T-helper 2 cell treated with Interferon-gamma antibody and Interleukin-4, amounts not matched to agents 5 μg/mL and 100 μg/mL, for 36 hours (primary cell): ENCODE measurements at regions not wholly inside any gene's neighbourhood (a gene's known extent, or its start where the extent isn't known, plus 50 kb on each side); places are given as distances from the start of the nearest gene placed in this dataset.
"Not testable (repeated sequence)": the region's sequence is repeated elsewhere in the genome, so short reads cannot be mapped to it uniquely, and the experiment has no call there.

ENCODE experiments used
- DNase-seq: peaks from one replicate; pipeline ENCODE4 v3.0.0; 2021; ENCODE audit warnings: low spot score
- H3K27ac Mint-ChIP-seq: one replicate; pipeline ENCODE4 v1.8.0; 2021; ENCODE audit warnings: mild to moderate bottlenecking, mixed read lengths
- H3K27me3 Mint-ChIP-seq: one replicate; pipeline ENCODE4 v1.8.0; 2021; ENCODE audit warnings: low read depth, mixed read lengths
- H3K36me3 Mint-ChIP-seq: one replicate; pipeline ENCODE4 v1.8.0; 2021; ENCODE audit warnings: low read depth, mixed read lengths
- H3K4me1 Mint-ChIP-seq: one replicate; pipeline ENCODE4 v1.8.0; 2021; ENCODE audit warnings: low read depth, mixed read lengths
- H3K4me3 Mint-ChIP-seq: one replicate; pipeline ENCODE4 v1.8.0; 2022; ENCODE audit warnings: mild to moderate bottlenecking, moderate library complexity, mixed read lengths
- H3K9me3 Mint-ChIP-seq: one replicate; pipeline ENCODE4 v1.8.0; 2021; ENCODE audit warnings: mixed read lengths

- H3K4me1 Mint-ChIP-seq, H3K27ac Mint-ChIP-seq, H3K9me3 Mint-ChIP-seq, DNase-seq, H3K4me3 Mint-ChIP-seq, H3K36me3 Mint-ChIP-seq, H3K27me3 Mint-ChIP-seq: not testable (repeated sequence)
These were observed 319.2 kb downstream of the SPATA31A1 start for GRCh38 chr9:39674437-39675210.

DNA sequence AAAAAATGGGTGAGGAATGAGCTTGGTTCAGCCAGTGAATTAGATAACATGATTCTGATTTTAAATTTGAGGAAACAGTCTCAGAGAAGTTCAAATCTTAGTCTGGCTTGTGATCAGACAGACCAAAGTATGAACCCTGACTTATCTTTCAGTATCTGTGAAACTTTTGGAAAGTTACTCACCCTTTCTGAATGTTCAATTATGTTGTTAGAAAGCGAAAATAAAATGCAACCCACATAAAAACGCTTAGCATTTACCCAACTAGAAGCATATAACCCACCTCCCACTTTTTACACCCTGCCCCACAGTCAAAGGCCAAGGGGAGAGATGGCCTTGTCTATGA, 319.7 kb downstream of the SPATA31A1 start:
- not testable (repeated sequence) for H3K27me3 Mint-ChIP-seq, H3K27ac Mint-ChIP-seq

GRCh38 chr9:39678534-39679263, 323.2 kb downstream of the SPATA31A1 start:
- H3K36me3 Mint-ChIP-seq, H3K27me3 Mint-ChIP-seq, H3K9me3 Mint-ChIP-seq, H3K27ac Mint-ChIP-seq, H3K4me3 Mint-ChIP-seq, DNase-seq, H3K4me1 Mint-ChIP-seq: not testable (repeated sequence)

More for the DNA sequence above, 319.7 kb downstream of the SPATA31A1 start:
- not testable (repeated sequence) for H3K36me3 Mint-ChIP-seq, H3K4me1 Mint-ChIP-seq, H3K9me3 Mint-ChIP-seq, DNase-seq, H3K4me3 Mint-ChIP-seq

- H3K4me3 Mint-ChIP-seq, H3K27me3 Mint-ChIP-seq, H3K36me3 Mint-ChIP-seq, H3K9me3 Mint-ChIP-seq, H3K4me1 Mint-ChIP-seq, H3K27ac Mint-ChIP-seq, DNase-seq: not testable (repeated sequence)
These were observed 325.4 kb downstream of the SPATA31A1 start for GRCh38 chr9:39680694-39681401.

DNA sequence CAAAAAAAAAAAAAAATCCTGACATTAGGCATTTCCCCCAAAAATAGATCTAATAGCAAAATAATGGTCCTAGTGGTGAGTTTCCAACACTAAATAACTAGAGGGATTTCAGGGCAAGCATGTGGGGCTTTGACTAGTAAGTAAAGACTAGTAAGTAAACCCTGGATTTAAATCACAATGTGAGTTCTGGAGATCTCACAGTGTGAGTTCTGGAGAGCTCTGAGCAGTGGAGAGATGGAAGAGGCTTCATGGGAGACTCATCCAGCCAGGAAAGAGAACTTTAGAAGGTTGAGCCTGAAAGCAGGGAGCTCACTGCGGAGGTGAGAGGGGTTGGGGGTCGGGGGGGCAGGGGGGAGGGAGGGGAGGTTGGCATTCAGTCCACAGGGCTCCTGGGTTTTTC, 373.4 kb downstream of the SPATA31A1 start:
- not testable (repeated sequence) for H3K27me3 Mint-ChIP-seq, H3K4me1 Mint-ChIP-seq, H3K27ac Mint-ChIP-seq, H3K36me3 Mint-ChIP-seq, DNase-seq, H3K9me3 Mint-ChIP-seq, H3K4me3 Mint-ChIP-seq

DNA sequence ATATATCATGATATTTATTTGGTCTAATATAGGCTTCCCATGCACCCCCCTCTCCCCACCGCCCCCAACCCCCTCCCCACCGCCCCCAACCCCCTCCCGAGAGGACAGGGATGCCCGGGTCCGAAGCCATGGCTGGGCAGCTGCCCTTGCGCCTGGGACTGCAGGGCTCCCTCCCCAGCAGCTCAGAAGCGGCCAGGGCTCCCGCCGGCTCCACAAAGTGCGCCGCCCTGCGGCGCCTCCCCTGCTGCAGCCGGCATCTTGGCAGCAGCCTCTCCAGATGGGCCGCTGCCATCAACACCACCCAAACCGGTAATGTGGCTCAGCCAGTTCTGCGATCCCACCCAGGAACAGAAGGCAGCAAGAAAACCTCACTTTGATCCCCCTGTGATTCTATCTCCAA, 389.4 kb downstream of the SPATA31A1 start:
- H3K4me3 Mint-ChIP-seq, H3K27ac Mint-ChIP-seq, H3K4me1 Mint-ChIP-seq, H3K9me3 Mint-ChIP-seq, H3K36me3 Mint-ChIP-seq, H3K27me3 Mint-ChIP-seq, DNase-seq: not testable (repeated sequence)

- not testable (repeated sequence) for H3K36me3 Mint-ChIP-seq, H3K4me3 Mint-ChIP-seq, DNase-seq, H3K27ac Mint-ChIP-seq, H3K9me3 Mint-ChIP-seq, H3K27me3 Mint-ChIP-seq, H3K4me1 Mint-ChIP-seq
These were observed 420.1 kb downstream of the SPATA31A1 start for GRCh38 chr9:39775570-39775969.

- H3K36me3 Mint-ChIP-seq, H3K27ac Mint-ChIP-seq, H3K4me1 Mint-ChIP-seq, H3K4me3 Mint-ChIP-seq, H3K9me3 Mint-ChIP-seq, H3K27me3 Mint-ChIP-seq, DNase-seq: not testable (repeated sequence)
These were observed 435.9 kb downstream of the SPATA31A1 start for GRCh38 chr9:39791356-39791755.

DNA sequence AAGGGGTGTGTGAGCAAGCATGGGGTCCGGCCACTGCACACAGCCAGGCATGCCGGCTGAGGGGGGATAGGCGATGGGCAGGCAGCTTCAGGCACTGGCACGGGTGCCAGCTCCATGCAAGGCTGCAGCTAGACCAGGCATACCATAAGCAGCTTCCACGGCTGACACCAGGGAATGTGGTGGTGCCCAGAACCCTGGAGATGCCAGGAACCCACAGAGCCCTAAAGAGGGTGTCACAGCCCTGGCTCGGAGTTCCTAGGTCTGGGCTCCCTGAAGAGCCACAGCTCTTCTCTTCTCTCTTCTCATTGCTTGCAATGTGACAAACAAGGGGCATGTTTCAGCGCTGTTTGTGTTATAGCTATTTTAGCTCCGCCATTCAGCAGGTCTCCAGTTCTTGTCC, 442.5 kb downstream of the SPATA31A1 start:
- H3K9me3 Mint-ChIP-seq: not testable (repeated sequence)

GRCh38 chr9:39799252-39799651, 443.8 kb downstream of the SPATA31A1 start:
- H3K4me1 Mint-ChIP-seq, H3K9me3 Mint-ChIP-seq, DNase-seq, H3K36me3 Mint-ChIP-seq, H3K27me3 Mint-ChIP-seq, H3K27ac Mint-ChIP-seq, H3K4me3 Mint-ChIP-seq: not testable (repeated sequence)

More for the DNA sequence above, 442.5 kb downstream of the SPATA31A1 start:
- not testable (repeated sequence) for H3K36me3 Mint-ChIP-seq, H3K4me1 Mint-ChIP-seq, H3K27me3 Mint-ChIP-seq, H3K4me3 Mint-ChIP-seq, DNase-seq, H3K27ac Mint-ChIP-seq

DNA sequence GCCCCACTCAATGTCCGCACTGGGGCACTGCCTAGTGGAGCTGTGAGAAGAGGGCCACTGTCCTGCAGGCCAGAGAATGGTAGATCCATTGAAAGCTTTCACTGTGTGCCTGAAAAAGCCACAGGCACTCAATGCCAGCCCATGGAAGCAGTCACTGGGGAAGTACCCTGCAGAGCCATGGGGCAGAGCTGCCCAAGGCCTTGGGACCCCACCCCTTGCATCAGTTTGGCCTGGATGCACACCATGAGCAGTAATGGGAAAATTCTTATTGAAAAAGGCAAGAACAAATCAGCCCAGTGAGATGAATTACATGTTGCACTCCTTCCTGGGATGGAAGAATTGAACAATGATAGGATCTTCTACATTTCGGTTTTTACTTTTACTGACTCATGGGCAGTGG, 447.1 kb downstream of the SPATA31A1 start:
- DNase-seq, H3K36me3 Mint-ChIP-seq, H3K4me1 Mint-ChIP-seq, H3K4me3 Mint-ChIP-seq, H3K27me3 Mint-ChIP-seq, H3K9me3 Mint-ChIP-seq, H3K27ac Mint-ChIP-seq: not testable (repeated sequence)

- H3K27me3 Mint-ChIP-seq, H3K9me3 Mint-ChIP-seq, H3K4me1 Mint-ChIP-seq, H3K36me3 Mint-ChIP-seq: not testable (repeated sequence)
- Mint-ChIP-seq H3K27ac (peak overlapping the region; percentile 96), H3K4me3 (peak overlapping the region; percentile 95)
- peak; percentile 65 for DNase-seq
These were observed 454.1 kb downstream of the SPATA31A1 start for GRCh38 chr9:39809401-39810226.

- H3K4me3 Mint-ChIP-seq, DNase-seq, H3K27me3 Mint-ChIP-seq, H3K4me1 Mint-ChIP-seq, H3K27ac Mint-ChIP-seq, H3K9me3 Mint-ChIP-seq, H3K36me3 Mint-ChIP-seq: not testable (repeated sequence)
These were observed 454.9 kb downstream of the SPATA31A1 start for GRCh38 chr9:39810401-39810800.

DNA sequence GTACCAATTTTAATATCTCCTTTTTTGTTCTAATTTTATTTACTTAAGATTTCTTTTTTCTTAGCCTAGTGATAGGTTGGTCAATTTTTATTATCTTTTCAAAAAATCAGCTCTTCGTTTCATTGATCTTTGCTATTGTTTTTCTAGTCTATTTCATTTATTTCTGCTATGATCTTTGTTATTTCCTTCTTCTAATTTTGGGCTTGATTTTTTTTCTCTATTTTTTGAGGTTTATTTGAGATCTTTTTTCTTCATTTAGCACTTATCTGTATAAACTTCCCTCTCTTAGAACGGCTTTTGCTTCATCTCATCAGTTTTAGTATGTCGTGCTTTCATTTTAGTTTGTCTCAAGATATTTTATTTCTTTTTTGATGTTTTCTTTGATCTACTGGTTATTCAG, 456.1 kb downstream of the SPATA31A1 start:
- not testable (repeated sequence) for H3K36me3 Mint-ChIP-seq, H3K27ac Mint-ChIP-seq, H3K9me3 Mint-ChIP-seq, H3K27me3 Mint-ChIP-seq, H3K4me3 Mint-ChIP-seq, H3K4me1 Mint-ChIP-seq, DNase-seq
